NCI-H2081 treated with DMSO at 0.1 percent for 48 hours (cell line): ENCODE measurements at regions not wholly inside any gene's neighbourhood (a gene's known extent, or its start where the extent isn't known, plus 50 kb on each side); places are given as distances from the start of the nearest gene placed in this dataset.
"Not testable (repeated sequence)": the region's sequence is repeated elsewhere in the genome, so short reads cannot be mapped to it uniquely, and the experiment has no call there.

Experiments used
- DNase-seq: peaks from one replicate; lab custom pipeline; 2025; lab: John Stamatoyannopoulos, UW

- no peak for DNase-seq
These were observed 212.6 kb upstream of the LCORL start for GRCh38 chr4:18234108-18234507.

GRCh38 chr4:18231726-18232125 lies 210.2 kb upstream of the LCORL start:
- DNase-seq, result no peak

- DNase-seq, result no peak
These were observed 206.3 kb upstream of the LCORL start for GRCh38 chr4:18227880-18228279.

- DNase-seq, result no peak
These were observed 193.0 kb upstream of the LCORL start for GRCh38 chr4:18214411-18215055.

- no peak for DNase-seq
These were observed 192.1 kb upstream of the LCORL start for GRCh38 chr4:18213576-18214198.

- DNase-seq, result no peak
These were observed 187.9 kb upstream of the LCORL start for GRCh38 chr4:18209448-18209847.

GRCh38 chr4:18203966-18204365 lies 182.4 kb upstream of the LCORL start:
- DNase-seq, result no peak

GRCh38 chr4:18202486-18202885 lies 180.9 kb upstream of the LCORL start:
- DNase-seq, result no peak

- no peak for DNase-seq
These were observed 180.3 kb upstream of the LCORL start for GRCh38 chr4:18201885-18202284.

- DNase-seq, result no peak
These were observed 177.1 kb upstream of the LCORL start for GRCh38 chr4:18198653-18199052.

- DNase-seq, result no peak
These were observed 175.9 kb upstream of the LCORL start for GRCh38 chr4:18197467-18197866.

GRCh38 chr4:18194278-18194677 lies 172.7 kb upstream of the LCORL start:
- no peak for DNase-seq

GRCh38 chr4:18192901-18193300 lies 171.3 kb upstream of the LCORL start:
- no peak for DNase-seq

GRCh38 chr4:18185491-18185890 lies 163.9 kb upstream of the LCORL start:
- no peak for DNase-seq

- DNase-seq, result no peak
These were observed 159.3 kb upstream of the LCORL start for GRCh38 chr4:18180892-18181291.

- DNase-seq, result no peak
These were observed 158.6 kb upstream of the LCORL start for GRCh38 chr4:18180122-18180521.

GRCh38 chr4:18171896-18172295 lies 150.3 kb upstream of the LCORL start:
- no peak for DNase-seq

- DNase-seq, result no peak
These were observed 146.3 kb upstream of the LCORL start for GRCh38 chr4:18167831-18168230.

- DNase-seq, result no peak
These were observed 145.4 kb upstream of the LCORL start for GRCh38 chr4:18166925-18167324.

- no peak for DNase-seq
These were observed 140.9 kb upstream of the LCORL start for GRCh38 chr4:18162453-18162852.

- DNase-seq, result not testable (repeated sequence)
These were observed 137.8 kb upstream of the LCORL start for GRCh38 chr4:18159117-18159912.

- no peak for DNase-seq
These were observed 133.8 kb upstream of the LCORL start for GRCh38 chr4:18155067-18156041.
